GM12892 (cell line): ENCODE measurements at regions not wholly inside any gene's neighbourhood (a gene's known extent, or its start where the extent isn't known, plus 50 kb on each side); places are given as distances from the start of the nearest gene placed in this dataset.

ENCODE experiments used
- POLR2A ChIP-seq: IDR thresholded peaks from 2 replicates; pipeline ENCODE4 v1.6.1; 2011; ENCODE audit warnings: low read depth, low read length, control low read depth
- POLR2AphosphoS5 ChIP-seq: IDR thresholded peaks from 2 replicates; pipeline ENCODE4 v1.6.1; 2011; ENCODE audit warnings: low read depth, low read length, control low read depth

DNA sequence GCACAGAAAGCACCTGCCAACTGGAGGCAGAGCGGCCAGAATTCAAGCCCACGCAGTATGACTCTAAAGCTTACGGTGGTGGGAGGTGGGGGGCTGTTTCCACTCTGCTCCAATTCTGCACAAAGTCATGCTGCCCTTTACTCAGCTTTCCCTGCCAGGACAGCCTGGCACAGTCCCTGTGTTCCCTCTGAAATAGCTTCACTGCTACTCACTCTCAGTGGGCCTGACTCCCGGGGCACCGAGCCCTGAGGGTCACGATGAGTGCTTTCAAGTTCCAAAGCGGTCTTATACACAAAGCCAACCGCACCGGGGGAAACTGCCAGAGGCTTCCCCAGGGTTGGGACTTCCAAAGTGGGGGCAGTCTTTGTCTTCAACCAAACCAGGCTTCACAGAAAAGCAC is 306.1 kb upstream of the XYLT1 start:
- no peak for TF ChIP-seq POLR2A
- no peak for TF ChIP-seq POLR2AphosphoS5
